ENCODE measurements at regions not wholly inside any gene's neighbourhood (a gene's known extent, or its start where the extent isn't known, plus 50 kb on each side); places are given as distances from the start of the nearest gene placed in this dataset.
"Not testable (repeated sequence)": the region's sequence is repeated elsewhere in the genome, so short reads cannot be mapped to it uniquely, and the experiment has no call there.

GRCh38 chrX:66902081-66902480 is 263.2 kb upstream of the EDA2R start:
- no peak for DNase-seq

DNA sequence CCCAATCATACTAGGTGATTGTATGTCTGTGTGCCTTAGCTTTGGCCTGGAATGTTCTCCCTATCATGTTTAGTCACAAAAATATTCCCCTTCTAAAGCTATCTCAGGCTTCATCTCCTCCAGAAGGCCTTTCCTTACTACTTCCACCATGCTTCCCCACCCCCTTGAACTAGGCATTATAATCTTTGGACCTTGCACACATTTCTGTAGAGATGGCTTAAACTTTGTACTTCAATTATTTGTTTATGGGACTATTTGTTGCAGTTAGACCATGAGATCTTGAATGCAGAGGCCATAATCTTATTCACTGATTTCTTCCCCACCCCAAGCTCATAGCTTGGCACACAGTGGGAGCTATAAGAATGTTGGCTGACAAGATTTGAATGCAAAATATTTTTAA is 262.0 kb upstream of the EDA2R start:
- no peak for DNase-seq

- DNase-seq = no peak
These were observed 253.1 kb upstream of the EDA2R start for GRCh38 chrX:66892004-66892403.

DNA sequence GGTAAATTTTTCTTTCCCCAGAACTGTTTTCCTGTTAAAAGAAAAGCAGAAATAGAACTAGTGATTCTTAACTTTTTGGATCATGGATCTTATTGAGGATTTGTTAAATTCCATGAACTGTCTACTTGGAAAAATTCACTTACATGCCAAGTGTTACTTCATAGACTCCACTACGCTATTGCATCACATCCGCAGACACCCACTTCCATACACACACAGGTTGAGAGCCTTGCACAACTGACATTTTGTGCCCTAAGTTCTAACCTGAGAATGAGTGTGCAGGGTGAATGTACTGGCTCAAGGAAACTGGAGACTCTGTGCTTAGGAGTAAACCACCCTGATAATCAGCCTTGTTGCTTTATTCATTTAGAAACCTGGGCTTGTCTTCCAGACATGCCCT is 250.5 kb upstream of the EDA2R start:
- DNase-seq = no peak

DNA sequence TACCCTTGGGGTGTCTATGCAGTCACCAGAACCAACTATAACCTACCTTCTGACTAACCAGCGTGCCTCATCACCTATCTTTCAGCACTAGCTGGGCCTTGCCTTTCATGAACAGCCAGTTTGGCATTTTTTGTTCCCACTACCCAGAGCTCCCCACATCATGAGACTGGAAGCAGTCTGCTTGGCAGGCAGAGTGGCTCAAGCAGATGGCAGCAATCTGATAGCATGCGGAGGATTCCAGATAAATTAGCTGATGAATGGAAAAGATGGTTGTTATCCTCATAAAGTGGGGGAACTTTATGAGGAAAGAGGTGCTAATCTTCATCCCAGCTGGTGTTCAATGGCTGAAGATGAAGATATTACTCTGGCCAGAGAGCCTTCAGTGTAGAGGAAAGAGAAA is 243.2 kb upstream of the EDA2R start:
- no peak for DNase-seq

DNA sequence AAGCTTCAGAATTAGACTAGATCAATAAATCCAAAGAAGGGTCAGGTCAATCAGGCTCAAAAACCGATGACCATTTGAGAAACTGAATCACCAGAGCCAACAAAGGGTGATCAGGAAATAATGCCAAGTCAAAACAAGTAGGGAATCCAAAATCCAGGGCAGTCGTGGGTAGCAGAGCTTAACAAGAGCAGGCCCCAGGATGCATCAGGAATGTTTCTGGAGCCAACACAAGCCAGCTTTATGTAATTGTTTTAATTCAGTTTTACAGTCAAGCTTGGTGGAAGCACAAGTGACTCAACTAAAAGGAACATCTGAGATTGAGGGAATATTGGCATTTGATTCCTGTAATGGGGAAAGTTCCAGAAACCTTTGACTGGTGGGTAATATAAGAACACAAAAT is 237.9 kb upstream of the EDA2R start:
- DNase-seq = no peak

DNA sequence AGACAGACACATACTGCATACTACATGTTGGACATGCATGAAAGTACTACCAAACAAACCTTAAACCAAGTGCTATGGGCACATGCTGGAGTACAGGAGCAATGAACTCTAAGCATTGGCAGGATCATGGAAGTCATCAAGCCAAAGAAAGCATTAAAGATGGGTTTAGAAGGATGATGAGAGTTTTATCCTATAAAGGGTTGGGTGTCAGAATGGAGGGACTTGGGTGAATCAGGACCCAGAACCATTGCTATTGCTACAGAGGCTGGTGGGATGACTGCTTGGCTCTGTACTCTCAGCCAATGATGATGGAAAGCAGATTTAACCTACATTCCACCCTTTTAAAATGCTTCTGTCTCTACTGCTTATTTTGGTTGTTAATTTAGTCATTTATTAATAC is 233.9 kb upstream of the EDA2R start:
- DNase-seq = no peak

- DNase-seq = no peak
These were observed 224.8 kb upstream of the EDA2R start for GRCh38 chrX:66863721-66864120.

- DNase-seq = no peak
These were observed 194.5 kb upstream of the EDA2R start for GRCh38 chrX:66833426-66833825.

DNA sequence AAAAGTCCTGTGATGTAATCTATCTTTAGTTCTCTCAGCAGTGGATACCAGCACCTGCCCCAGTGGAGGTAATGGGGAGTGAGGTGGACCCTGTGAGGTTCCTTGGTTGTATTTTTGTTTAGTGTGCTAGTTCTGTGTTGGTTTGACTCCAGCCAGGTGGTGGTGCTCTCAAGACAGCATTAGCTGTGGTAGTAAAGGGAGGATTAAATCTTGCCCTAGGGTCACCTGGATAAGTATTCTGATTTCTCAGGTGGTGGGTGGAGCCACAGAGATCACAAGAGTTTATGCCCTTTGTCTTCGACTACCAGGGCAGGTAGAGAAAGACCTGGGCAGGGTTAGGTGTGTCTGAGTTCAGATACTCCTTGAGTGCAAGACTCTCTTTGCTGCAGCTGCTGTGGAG is 176.3 kb upstream of the EDA2R start:
- no peak for DNase-seq

GRCh38 chrX:66794514-66794913 is 155.6 kb upstream of the EDA2R start:
- DNase-seq = not testable (repeated sequence)

GRCh38 chrX:66766318-66766717 is 127.4 kb upstream of the EDA2R start:
- no peak for DNase-seq

DNA sequence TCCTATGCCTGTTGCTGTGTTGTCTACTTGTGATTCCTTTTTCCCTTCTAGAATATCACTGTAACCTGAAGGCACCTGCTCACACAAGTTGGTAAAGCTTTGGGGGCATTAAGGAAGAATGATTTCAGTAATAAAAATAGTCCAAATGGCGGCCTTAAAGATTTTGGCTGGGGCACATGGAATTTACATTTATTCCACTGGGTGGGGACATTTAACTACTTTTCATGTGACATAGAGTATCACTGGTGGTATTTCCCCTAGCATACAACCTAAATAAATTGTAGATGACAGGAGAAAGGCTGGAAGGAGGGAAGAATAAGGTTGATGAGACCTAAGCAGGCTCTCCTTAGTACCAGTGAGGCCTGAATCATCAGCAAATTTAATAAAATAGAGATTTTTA is 121.8 kb upstream of the EDA2R start:
- DNase-seq = no peak

DNA sequence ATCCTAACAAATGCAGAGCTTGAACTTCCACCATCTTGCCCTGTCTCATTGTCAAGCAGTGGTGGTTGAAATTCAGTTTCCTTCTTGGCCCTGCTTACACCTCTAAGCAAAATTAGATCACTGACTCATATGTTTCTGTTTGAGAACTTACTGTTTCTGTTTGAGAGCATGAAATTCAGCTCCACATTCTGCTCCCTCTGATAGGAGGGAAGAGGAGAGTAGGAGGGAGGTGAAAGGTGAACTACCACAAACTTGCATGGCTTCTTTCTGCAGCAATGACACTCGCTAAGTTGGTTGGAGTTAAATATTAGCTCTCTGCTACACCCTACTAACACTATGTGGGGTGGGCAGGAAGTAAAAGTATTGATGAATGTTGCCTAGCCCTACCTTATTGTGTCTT is 117.8 kb upstream of the EDA2R start:
- DNase-seq = no peak

GRCh38 chrX:66751136-66751782 is 112.4 kb upstream of the EDA2R start:
- no peak for DNase-seq

DNA sequence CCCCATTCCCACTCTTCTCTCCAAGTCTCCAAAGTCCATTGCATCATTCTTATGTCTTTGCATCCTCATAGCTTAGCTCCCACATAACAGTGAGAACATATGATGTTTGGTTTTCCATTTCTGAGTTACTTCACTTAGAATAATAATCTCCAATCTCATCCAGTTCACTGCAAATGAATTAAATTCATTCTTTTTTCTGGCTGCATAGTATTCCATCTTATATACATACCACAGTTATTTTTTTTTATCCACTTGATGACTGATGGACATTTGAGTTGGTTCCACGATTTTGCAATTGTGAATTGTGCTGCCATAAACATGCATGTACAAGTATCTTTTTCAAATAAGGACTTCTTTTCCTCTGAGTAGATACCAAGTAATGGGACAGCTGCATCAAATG is 105.6 kb upstream of the EDA2R start:
- DNase-seq = not testable (repeated sequence)

DNA sequence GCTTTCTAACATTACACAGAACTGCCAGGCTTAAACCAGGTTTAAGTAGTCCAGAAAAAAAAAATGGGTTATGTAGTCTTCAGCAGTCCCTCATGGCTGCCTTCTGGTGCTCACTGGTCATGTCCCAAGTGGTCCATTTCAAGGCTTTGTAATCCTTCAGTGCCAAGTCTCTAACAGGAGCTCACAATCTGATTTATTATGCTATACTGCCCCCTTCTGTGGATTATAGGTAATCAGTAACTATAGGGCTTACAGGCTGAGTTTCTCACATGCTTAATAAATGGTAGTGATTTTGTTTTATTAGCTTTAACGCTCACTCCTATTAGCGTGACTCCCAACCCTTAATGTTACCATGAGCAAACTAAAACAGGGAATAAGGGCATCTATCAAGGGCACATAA is 92.5 kb upstream of the EDA2R start:
- no peak for DNase-seq

DNA sequence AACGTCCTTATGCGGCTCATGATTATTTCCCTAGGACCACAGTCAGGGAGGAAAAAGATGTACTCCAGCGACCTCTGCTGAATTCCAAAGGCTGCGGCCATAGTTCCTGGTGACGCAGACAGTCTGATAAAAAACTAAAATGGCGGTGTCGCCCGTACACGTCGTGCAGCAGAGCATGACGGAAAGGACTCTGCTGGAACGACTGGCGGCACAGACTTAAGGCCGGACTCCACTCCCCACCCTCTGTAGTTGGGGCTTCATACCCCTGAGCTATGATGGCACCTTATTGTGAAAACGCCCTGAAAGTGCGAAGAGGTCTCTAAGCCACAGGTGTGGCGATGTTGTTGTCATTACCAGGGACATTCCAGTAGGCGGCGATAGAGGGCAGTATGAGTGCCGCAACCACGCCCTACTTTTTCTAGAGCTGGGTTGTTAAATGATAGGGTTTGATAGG is 90.0 kb upstream of the EDA2R start:
- DNase-seq = peak; percentile 42

DNA sequence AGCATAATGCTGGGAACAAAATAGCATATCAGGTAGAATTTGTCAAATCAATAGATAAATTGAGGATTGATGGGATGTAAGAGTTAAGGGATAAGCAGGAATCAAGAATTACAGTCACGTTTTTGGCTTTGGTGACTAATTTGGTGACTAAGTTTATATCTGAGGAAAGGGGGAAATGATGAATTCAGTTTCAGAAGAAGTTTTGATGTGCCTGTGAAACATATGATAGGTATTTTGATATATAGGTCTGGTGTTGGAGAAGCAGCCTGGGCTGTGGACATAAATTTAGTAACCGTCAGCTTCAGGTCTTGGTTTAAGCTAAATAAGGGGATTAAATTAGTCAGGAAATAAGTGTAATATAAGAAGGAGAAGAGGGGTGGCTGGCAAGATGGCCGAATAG is 79.0 kb upstream of the EDA2R start:
- DNase-seq = no peak

- DNase-seq = no peak
These were observed 59.7 kb upstream of the EDA2R start for GRCh38 chrX:66698273-66699204.

GRCh38 chrX:66692512-66692911 is 53.6 kb upstream of the EDA2R start:
- DNase-seq = not testable (repeated sequence)

Data from activated naive CD4-positive, alpha-beta T cell treated with Interleukin-2 at 50 U/mL for 16 hours (primary cell).